CD1c-positive myeloid dendritic cell (primary cell): ENCODE measurements at regions not wholly inside any gene's neighbourhood (a gene's known extent, or its start where the extent isn't known, plus 50 kb on each side); places are given as distances from the start of the nearest gene placed in this dataset.

Experiments
- DNase-seq: peaks from one replicate; pipeline ENCODE4 v3.0.0-alpha.2; 2016; ENCODE audit errors: extremely low spot score

GRCh38 chr1:10962483-10962882 lies 50.0 kb upstream of the TARDBP start:
- DNase-seq, result no peak
